HG02938 (cell line): ENCODE measurements at regions not wholly inside any gene's neighbourhood (a gene's known extent, or its start where the extent isn't known, plus 50 kb on each side); places are given as distances from the start of the nearest gene placed in this dataset.

Experiments used
- ATAC-seq: cut with Tn5 transposase; IDR thresholded peaks from one replicate; pipeline ENCODE4 v1.9.1; 2021; ENCODE audit warnings: mild to moderate bottlenecking, moderate library complexity; ENCODE audit not compliant: unreplicated experiment

- ATAC-seq, result no peak
These were observed 56.5 kb downstream of the DCAF8L1 start for GRCh38 chrX:27924718-27925117.

GRCh38 chrX:27924261-27924660 lies 57.0 kb downstream of the DCAF8L1 start:
- ATAC-seq, result no peak

GRCh38 chrX:27918799-27919198 lies 62.5 kb downstream of the DCAF8L1 start:
- ATAC-seq, result no peak

GRCh38 chrX:27917713-27918500 lies 63.3 kb downstream of the DCAF8L1 start:
- ATAC-seq, result no peak

GRCh38 chrX:27915617-27916016 lies 65.6 kb downstream of the DCAF8L1 start:
- peak; percentile 49 for ATAC-seq

GRCh38 chrX:27910412-27910811 lies 70.8 kb downstream of the DCAF8L1 start:
- ATAC-seq, result no peak

- no peak for ATAC-seq
These were observed 77.3 kb downstream of the DCAF8L1 start for GRCh38 chrX:27903960-27904359.

GRCh38 chrX:27893871-27894270 lies 86.1 kb downstream of the MAGEB10 start:
- ATAC-seq, result no peak

- ATAC-seq, result no peak
These were observed 85.4 kb downstream of the MAGEB10 start for GRCh38 chrX:27893211-27893610.

- no peak for ATAC-seq
These were observed 82.8 kb downstream of the MAGEB10 start for GRCh38 chrX:27890611-27891010.

GRCh38 chrX:27889878-27890277 lies 82.1 kb downstream of the MAGEB10 start:
- no peak for ATAC-seq

- ATAC-seq, result no peak
These were observed 76.9 kb downstream of the MAGEB10 start for GRCh38 chrX:27884654-27885053.

- no peak for ATAC-seq
These were observed 75.8 kb downstream of the MAGEB10 start for GRCh38 chrX:27883468-27884092.

- no peak for ATAC-seq
These were observed 74.9 kb downstream of the MAGEB10 start for GRCh38 chrX:27882695-27883094.

GRCh38 chrX:27878862-27879261 lies 71.1 kb downstream of the MAGEB10 start:
- no peak for ATAC-seq
